Neuronal stem cell (in vitro differentiated cells): ENCODE measurements at regions not wholly inside any gene's neighbourhood (a gene's known extent, or its start where the extent isn't known, plus 50 kb on each side); places are given as distances from the start of the nearest gene placed in this dataset.

Source experiments
- DNase-seq: peaks from one replicate; pipeline ENCODE4 v3.0.0-alpha.2; 2013; ENCODE audit warnings: low spot score
- H2AFZ ChIP-seq: one replicate; pipeline ENCODE4 v1.6.1; 2013; ENCODE audit warnings: mild to moderate bottlenecking, low read length, inconsistent platforms
- H2AK5ac ChIP-seq: 2 replicates; pipeline ENCODE4 v1.6.1; 2013; ENCODE audit warnings: low read depth, mild to moderate bottlenecking, inconsistent platforms, low read length, moderate library complexity, mixed read lengths
- H2BK120ac ChIP-seq: 2 replicates; pipeline ENCODE4 v1.6.1; 2013; ENCODE audit warnings: low read depth, mild to moderate bottlenecking, inconsistent platforms, low read length, moderate library complexity, mixed read lengths
- H2BK12ac ChIP-seq: one replicate; pipeline ENCODE4 v1.6.1; 2013; ENCODE audit warnings: low read length, inconsistent platforms
- H2BK15ac ChIP-seq: 2 replicates; pipeline ENCODE4 v1.6.1; 2013; ENCODE audit warnings: mild to moderate bottlenecking, low read length, inconsistent platforms, mixed read lengths
- H2BK5ac ChIP-seq: one replicate; pipeline ENCODE4 v1.6.1; 2013; ENCODE audit warnings: inconsistent platforms, mild to moderate bottlenecking, low read length, moderate library complexity
- H3K14ac ChIP-seq: one replicate; pipeline ENCODE4 v1.6.1; 2013; ENCODE audit warnings: low read length, inconsistent platforms
- H3K18ac ChIP-seq: 2 replicates; pipeline ENCODE4 v1.6.1; 2013; ENCODE audit warnings: low read length, inconsistent platforms
- H3K23ac ChIP-seq: 2 replicates; pipeline ENCODE4 v1.6.1; 2013; ENCODE audit warnings: low read depth, mild to moderate bottlenecking, mixed read lengths, low read length, inconsistent platforms; ENCODE audit not compliant: poor library complexity
- H3K27ac ChIP-seq: replicated peaks from 3 replicates; pipeline ENCODE4 v1.5.1; 2013; ENCODE audit warnings: low read length, inconsistent platforms
- H3K27me3 ChIP-seq, 3 experiments: 2 replicates each; pipeline ENCODE4 v1.6.1; 2013; ENCODE audit warnings: low read length in 3 of 3, mild to moderate bottlenecking in 2 of 3, inconsistent platforms in 1 of 3, low read depth in 1 of 3, mixed read lengths in 1 of 3, moderate library complexity in 1 of 3; ENCODE audit not compliant: control insufficient read depth in 3 of 3, insufficient read depth in 3 of 3
- H3K36me3 ChIP-seq, 2 donors: replicated peaks in 1 of 2; 2 replicates each; pipeline ENCODE4 v1.6.1; 2013; ENCODE audit warnings: low read length in 2 of 2; ENCODE audit not compliant: control insufficient read depth in 2 of 2, insufficient read depth in 2 of 2
- H3K4ac ChIP-seq: 2 replicates; pipeline ENCODE4 v1.6.1; 2013; ENCODE audit warnings: inconsistent platforms, mild to moderate bottlenecking, low read length, moderate library complexity
- H3K4me1 ChIP-seq, 2 donors: 1 replicate in 1 of 2; 2 replicates in 1 of 2; pipeline ENCODE4 v1.6.1; 2013; ENCODE audit warnings: low read length in 2 of 2, low read depth in 1 of 2; ENCODE audit not compliant: control insufficient read depth in 2 of 2, insufficient read depth in 1 of 2
- H3K4me2 ChIP-seq: one replicate; pipeline ENCODE4 v1.6.1; 2013; ENCODE audit warnings: mild to moderate bottlenecking, low read length, inconsistent platforms; ENCODE audit not compliant: insufficient read depth, poor library complexity, severe bottlenecking
- H3K4me3 ChIP-seq, 2 donors: 2 replicates each; pipeline ENCODE4 v1.5.1; 2013; ENCODE audit warnings: low read length in 2 of 2, mild to moderate bottlenecking in 2 of 2, inconsistent platforms in 1 of 2, moderate library complexity in 1 of 2
- H3K79me1 ChIP-seq: one replicate; pipeline ENCODE4 v1.6.1; 2013; ENCODE audit warnings: low read depth, mild to moderate bottlenecking, inconsistent platforms, low read length, moderate library complexity
- H3K9ac ChIP-seq: one replicate; pipeline ENCODE4 v1.6.1; 2013; ENCODE audit warnings: mild to moderate bottlenecking, low read depth, low read length, inconsistent platforms; ENCODE audit not compliant: poor library complexity
- H3K9me3 ChIP-seq, 2 donors: replicated peaks in 1 of 2; 2 replicates each; pipeline versions ENCODE3 to v1.6.1; 2013; ENCODE audit warnings: low read length in 2 of 2, mild to moderate bottlenecking in 2 of 2, inconsistent platforms in 1 of 2, low read depth in 1 of 2, mixed read lengths in 1 of 2, moderate library complexity in 1 of 2; ENCODE audit not compliant: control insufficient read depth in 2 of 2, insufficient read depth in 1 of 2
- H4K8ac ChIP-seq: one replicate; pipeline ENCODE4 v1.6.1; 2013; ENCODE audit warnings: low read depth, mild to moderate bottlenecking, inconsistent platforms, low read length, moderate library complexity
- H4K91ac ChIP-seq: one replicate; pipeline ENCODE4 v1.6.1; 2013; ENCODE audit warnings: low read length, low read depth, mild to moderate bottlenecking, inconsistent platforms; ENCODE audit not compliant: poor library complexity
- WGBS, 2 donors: extraction: QIAGEN DNeasy Blood & Tissue Kit; methylation state at CpG; one replicate each; pipeline ENCODE4 v1.1.7; 2013; ENCODE audit warnings: missing lambda C conversion rate in 2 of 2, mixed read lengths in 1 of 2; ENCODE audit not compliant: insufficient read length in 2 of 2, insufficient replicate concordance in 1 of 2; ENCODE audit errors: extremely low coverage in 2 of 2; 5-methylcytosine and 5-hydroxymethylcytosine counted together

DNA sequence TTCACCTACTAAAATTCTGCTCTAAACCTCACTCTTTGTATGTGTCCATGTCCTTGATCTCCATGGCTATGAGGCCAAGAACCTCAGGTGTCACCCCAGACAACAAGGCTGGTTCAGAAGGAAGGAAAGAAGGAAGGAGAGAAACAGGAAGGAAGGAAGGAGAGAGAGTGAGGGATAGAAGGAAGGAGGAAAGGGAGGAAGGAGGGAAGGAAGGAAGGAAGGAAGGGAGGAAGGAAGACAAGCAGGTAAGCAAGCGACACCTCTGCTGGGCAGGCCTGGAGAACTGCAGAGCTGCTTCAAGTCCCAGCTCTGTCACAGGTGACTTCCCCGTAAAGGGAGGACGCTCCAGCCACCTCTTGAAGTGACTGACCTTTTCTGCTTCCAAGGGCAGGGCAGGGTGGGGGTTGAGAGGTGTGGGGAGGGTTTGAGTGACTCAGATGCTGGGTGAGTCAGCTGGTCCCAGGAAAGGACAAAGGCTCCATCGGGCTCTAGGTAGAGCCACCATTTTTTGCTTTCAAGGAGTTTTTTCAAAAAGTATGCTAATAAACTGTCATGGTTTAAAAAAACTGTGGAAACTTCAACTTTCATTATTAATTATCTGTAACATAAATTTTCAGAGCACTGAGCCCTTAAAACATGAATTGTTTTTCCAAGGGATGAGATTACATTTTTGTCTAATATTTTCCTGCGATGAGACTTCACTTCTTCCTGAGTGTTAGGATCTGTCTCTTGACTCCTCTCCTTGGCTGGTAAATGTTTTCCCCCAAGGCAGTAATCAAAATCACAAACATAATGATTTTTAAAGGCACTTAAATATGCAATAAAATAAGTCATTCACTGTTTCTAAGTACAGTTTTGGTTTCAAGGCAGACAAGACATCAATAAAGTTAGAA lies 90.1 kb upstream of the L3MBTL4 start:
- H4K8ac ChIP-seq, result no peak overlapping the region
- no peaks in the 10 kb centered on the region for H3K79me1 ChIP-seq
- H3K4ac ChIP-seq, result no peak overlapping the region
- WGBS, 2 donors, result no CpG with 5 or more reads among the region's 5 CpGs
- H4K91ac ChIP-seq, result no peak overlapping the region
- no peaks in the 10 kb centered on the region for H3K9me3 ChIP-seq
- peaks cover 0 to 2% of the 10 kb centered on the region in 2 donors for H3K36me3 ChIP-seq
- no peak overlapping the region for H3K9ac ChIP-seq
- no peak overlapping the region for H3K4me3 ChIP-seq
- no peak overlapping the region for H3K4me2 ChIP-seq
- no peak overlapping the region for H3K18ac ChIP-seq
- H2AFZ ChIP-seq, result no peak overlapping the region
- no peak overlapping the region for H3K14ac ChIP-seq
- H3K4me1 ChIP-seq, result no peaks in the 10 kb centered on the region
- no peak overlapping the region for H2BK12ac ChIP-seq
- H2BK5ac ChIP-seq, result no peak overlapping the region
- H2AK5ac ChIP-seq, result no peak overlapping the region
- no peak overlapping the region for H2BK120ac ChIP-seq
- no peak overlapping the region for H3K27ac ChIP-seq
- no peak overlapping the region for H2BK15ac ChIP-seq
- no peak for DNase-seq
- H3K23ac ChIP-seq, result no peak overlapping the region
- H3K27me3 ChIP-seq, result no peaks in the 10 kb centered on the region

- Histone ChIP-seq H3K4ac (no peak overlapping the region), H3K4me1 (no peaks in the 10 kb centered on the region), H3K79me1 (no peaks in the 10 kb centered on the region), H3K18ac (no peak overlapping the region), H3K14ac (no peak overlapping the region), H3K23ac (no peak overlapping the region), H2AK5ac (no peak overlapping the region), H2AFZ (no peak overlapping the region), H3K27me3 (no peaks in the 10 kb centered on the region), H4K8ac (no peak overlapping the region), H3K36me3 (peaks cover 0 to 2% of the 10 kb centered on the region in 2 donors), H2BK120ac (no peak overlapping the region), H4K91ac (no peak overlapping the region), H3K9ac (no peak overlapping the region), H3K27ac (no peak overlapping the region), H2BK12ac (no peak overlapping the region), H3K4me2 (no peak overlapping the region), H2BK5ac (no peak overlapping the region), H3K4me3 (no peak overlapping the region), H3K9me3 (no peaks in the 10 kb centered on the region), H2BK15ac (no peak overlapping the region)
- 100% methylated on average over 1 of the region's 2 CpGs; no CpG with 5 or more reads in 1 of the 2 donors for WGBS, 2 donors
- no peak for DNase-seq
Measured at GRCh38 chr18:6505498-6505875, 90.8 kb upstream of the L3MBTL4 start.

DNA sequence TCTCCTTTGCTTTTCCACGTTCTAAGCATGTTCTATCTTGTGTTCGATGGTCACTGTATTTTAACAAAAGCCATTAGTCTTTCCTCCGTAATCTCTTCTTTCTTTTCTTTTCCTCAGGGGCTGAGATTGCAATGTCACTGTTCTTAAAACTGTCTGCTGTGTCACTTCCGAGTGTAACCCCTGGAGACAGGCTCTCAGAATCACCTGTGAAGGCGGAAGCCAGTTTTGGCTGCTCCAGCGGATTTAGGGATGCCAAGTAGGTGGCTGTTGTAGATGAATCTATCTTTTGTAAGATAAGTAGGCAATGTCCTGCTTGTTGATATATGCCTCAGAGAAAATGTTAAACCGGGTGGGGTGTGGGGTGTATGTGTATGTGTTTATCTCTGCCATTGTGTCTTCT lies 94.7 kb upstream of the L3MBTL4 start:
- H3K27me3 ChIP-seq, result no peaks in the 10 kb centered on the region
- H2BK120ac ChIP-seq, result no peak overlapping the region
- no peak overlapping the region for H4K8ac ChIP-seq
- H2BK15ac ChIP-seq, result no peak overlapping the region
- no peak overlapping the region for H3K4me3 ChIP-seq
- no peak overlapping the region for H3K4me2 ChIP-seq
- no peaks in the 10 kb centered on the region for H3K9me3 ChIP-seq
- no peak overlapping the region for H2BK12ac ChIP-seq
- H3K36me3 ChIP-seq, result peaks cover 0 to 2% of the 10 kb centered on the region in 2 donors
- no peak overlapping the region for H2BK5ac ChIP-seq
- H3K23ac ChIP-seq, result no peak overlapping the region
- H4K91ac ChIP-seq, result no peak overlapping the region
- no peak overlapping the region for H2AK5ac ChIP-seq
- no peak for DNase-seq
- H3K27ac ChIP-seq, result no peak overlapping the region
- no peak overlapping the region for H3K18ac ChIP-seq
- H3K14ac ChIP-seq, result no peak overlapping the region
- H3K4me1 ChIP-seq, result no peaks in the 10 kb centered on the region
- WGBS, 2 donors, result no CpG with 5 or more reads among the region's 7 CpGs
- no peak overlapping the region for H3K4ac ChIP-seq
- no peak overlapping the region for H3K9ac ChIP-seq
- H3K79me1 ChIP-seq, result no peaks in the 10 kb centered on the region
- no peak overlapping the region for H2AFZ ChIP-seq

- H2BK120ac ChIP-seq, result no peak overlapping the region
- H3K23ac ChIP-seq, result no peak overlapping the region
- H2BK12ac ChIP-seq, result no peak overlapping the region
- DNase-seq, result no peak
- no peak overlapping the region for H4K8ac ChIP-seq
- no peaks in the 10 kb centered on the region for H3K79me1 ChIP-seq
- H3K9me3 ChIP-seq, result no peaks in the 10 kb centered on the region
- H3K9ac ChIP-seq, result no peak overlapping the region
- no peak overlapping the region for H3K4me3 ChIP-seq
- H2AFZ ChIP-seq, result no peak overlapping the region
- H3K4me2 ChIP-seq, result no peak overlapping the region
- H3K4me1 ChIP-seq, result no peaks in the 10 kb centered on the region
- no peak overlapping the region for H2BK5ac ChIP-seq
- no CpG with 5 or more reads among the region's 2 CpGs for WGBS, 2 donors
- H2BK15ac ChIP-seq, result no peak overlapping the region
- no peak overlapping the region for H3K27ac ChIP-seq
- H3K27me3 ChIP-seq, result no peaks in the 10 kb centered on the region
- H2AK5ac ChIP-seq, result no peak overlapping the region
- H3K14ac ChIP-seq, result no peak overlapping the region
- no peak overlapping the region for H3K18ac ChIP-seq
- no peak overlapping the region for H3K4ac ChIP-seq
- peaks cover 0 to 2% of the 10 kb centered on the region in 2 donors for H3K36me3 ChIP-seq
- no peak overlapping the region for H4K91ac ChIP-seq
Measured at GRCh38 chr18:6509832-6510231, 95.1 kb upstream of the L3MBTL4 start.
